HepG2 (cell line): ENCODE measurements at regions not wholly inside any gene's neighbourhood (a gene's known extent, or its start where the extent isn't known, plus 50 kb on each side); places are given as distances from the start of the nearest gene placed in this dataset.

Experiments used
- ATAC-seq: fragments of 200-7000 bp; cut with Tn5 transposase; 3 replicates; pipeline ENCODE4 v1.9.1; 2020; ENCODE audit warnings: mild to moderate bottlenecking, moderate library complexity
- BruUV-seq: library from RNA; stranded (reverse); fragments of 400-500 nt; replicated peaks from 2 replicates; lab custom pipeline; 2021; lab: Mats Ljungman, UMichigan
- CTCF ChIA-PET: fragments of 300-600 bp; formaldehyde crosslinking; extraction: SDS; loops from one replicate; lab custom pipeline; 2021; ENCODE audit warnings: low total read pairs, inconsistent platforms, low intra/inter-chr PET ratio; lab: Yijun Ruan, JAX
- POLR2A ChIA-PET: fragments of 350-600 bp; sonication (Branson Sonifier 250); formaldehyde crosslinking; loops from one replicate; lab custom pipeline; 2020; ENCODE audit warnings: antibody characterized with exemption, inconsistent platforms; lab: Yijun Ruan, JAX
- DNase-seq: peaks from one replicate; pipeline ENCODE4 v3.0.0-alpha.2; 2015; ENCODE audit warnings: low spot score
- FAIRE-seq: peaks from 3 replicates; lab custom pipeline; 2011; peaks lifted over from hg19 to GRCh38; lab: Jason Lieb, UNC
- H2AFZ ChIP-seq: one replicate; pipeline ENCODE4 v1.6.1; 2011; ENCODE audit warnings: low read length, inconsistent platforms
- H3K27ac ChIP-seq: fragments of 300-600 bp; 3 replicates; pipeline ENCODE4 v1.8.0; 2011; ENCODE audit warnings: mixed run types, mild to moderate bottlenecking, mixed read lengths, low read length, inconsistent platforms; ENCODE audit not compliant: insufficient read depth; ENCODE audit errors: extremely low read length
- H3K27me3 ChIP-seq, 2 experiments: fragments of 200-600 bp in 1 of 2; 2 replicates in 1 of 2; 3 replicates in 1 of 2; pipeline versions ENCODE4 v1.6.0 to v1.8.0; 2011; ENCODE audit warnings: low read length in 2 of 2, mild to moderate bottlenecking in 2 of 2, moderate library complexity in 2 of 2, inconsistent platforms in 1 of 2; ENCODE audit not compliant: insufficient read depth in 2 of 2, control insufficient read depth in 1 of 2
- H3K36me3 ChIP-seq, 2 experiments: fragments of 200-600 bp in 1 of 2; replicated peaks in 1 of 2; 2 replicates in 1 of 2; 3 replicates in 1 of 2; pipeline versions ENCODE4 v1.5.1 to v1.8.0; 2011; ENCODE audit warnings: low read length in 2 of 2, inconsistent platforms in 1 of 2; ENCODE audit not compliant: insufficient read depth in 2 of 2, control insufficient read depth in 1 of 2
- H3K4me1 ChIP-seq: 2 replicates; pipeline ENCODE4 v1.5.1; 2012; ENCODE audit warnings: low read length, inconsistent platforms; ENCODE audit not compliant: insufficient read depth
- H3K4me2 ChIP-seq: 2 replicates; pipeline ENCODE4 v1.6.0; 2011; ENCODE audit warnings: low read depth, low read length, inconsistent platforms
- H3K4me3 ChIP-seq, 3 experiments: fragments of 200-600 bp in 1 of 3; sonication (generic), shearing (Covaris generic) in 1 of 3; replicated peaks in 1 of 3; 2 replicates each; pipeline ENCODE4 v1.5.1; 2011 to 2016; ENCODE audit warnings: low read length in 3 of 3, inconsistent platforms in 2 of 3, low read depth in 2 of 3, mild to moderate bottlenecking in 2 of 3, control low read depth in 1 of 3, mixed read lengths in 1 of 3; ENCODE audit not compliant: insufficient read depth in 1 of 3
- H3K79me2 ChIP-seq: one replicate; pipeline ENCODE4 v1.6.1; 2011; ENCODE audit warnings: low read length, inconsistent platforms; ENCODE audit not compliant: insufficient read depth
- H3K9ac ChIP-seq: 2 replicates; pipeline ENCODE4 v1.6.0; 2011; ENCODE audit warnings: mild to moderate bottlenecking, low read depth, low read length, inconsistent platforms; ENCODE audit not compliant: insufficient read depth
- H3K9me3 ChIP-seq: 2 replicates; pipeline ENCODE4 v1.5.1; 2012; ENCODE audit warnings: mild to moderate bottlenecking, low read length
- H4K20me1 ChIP-seq: 2 replicates; pipeline ENCODE4 v1.6.0; 2011; ENCODE audit warnings: inconsistent platforms, mild to moderate bottlenecking, low read length, moderate library complexity; ENCODE audit not compliant: insufficient read depth
- CBFB ChIP-seq: sonication (generic); formaldehyde crosslinking; IDR thresholded peaks from 2 replicates; pipeline ENCODE4 v1.4.0; 2020; ENCODE audit warnings: missing genetic modification reagents
- CEBPB ChIP-seq: IDR thresholded peaks from 2 replicates; pipeline ENCODE4 v1.6.1; 2011; ENCODE audit warnings: low read depth, low read length, improper control_type of control experiment, borderline replicate concordance
- CENPT ChIP-seq: sonication (generic); formaldehyde crosslinking; IDR thresholded peaks from 2 replicates; pipeline ENCODE4 v1.8.0; 2022; ENCODE audit warnings: low read depth, mild to moderate bottlenecking, moderate library complexity, missing genetic modification reagents
- FOSL1 ChIP-seq: sonication (generic); formaldehyde crosslinking; IDR thresholded peaks from 2 replicates; pipeline ENCODE4 v1.9.0; 2021; ENCODE audit warnings: missing genetic modification reagents, borderline replicate concordance
- HDAC6 ChIP-seq: fragments of 200-600 bp; sonication (generic); IDR thresholded peaks from 2 replicates; pipeline ENCODE4 v1.7.0; 2017; ENCODE audit warnings: mild to moderate bottlenecking, antibody characterized with exemption, low read length, low read depth
- PTBP1 ChIP-seq: fragments of 200-400 bp; formaldehyde crosslinking; IDR thresholded peaks from 2 replicates; pipeline ENCODE4 v1.6.1; 2018; ENCODE audit warnings: low read length, low read depth; ENCODE audit not compliant: poor library complexity, severe bottlenecking
- SMYD3 ChIP-seq: sonication (generic); formaldehyde crosslinking; IDR thresholded peaks from 2 replicates; pipeline ENCODE4 v1.8.1; 2023; ENCODE audit warnings: mild to moderate bottlenecking, missing genetic modification reagents
- TAF1 ChIP-seq: sonication (generic); formaldehyde crosslinking; IDR thresholded peaks from 2 replicates; pipeline ENCODE4 v1.4.0; 2020; ENCODE audit warnings: missing genetic modification reagents
- ZFX ChIP-seq: sonication (generic); formaldehyde crosslinking; IDR thresholded peaks from 2 replicates; pipeline ENCODE4 v1.4.0; 2020; ENCODE audit warnings: mild to moderate bottlenecking, low read depth, missing genetic modification reagents, moderate library complexity
- ZNF235 ChIP-seq: sonication (generic); formaldehyde crosslinking; IDR thresholded peaks from 2 replicates; pipeline ENCODE4 v1.8.1; 2023; ENCODE audit warnings: mild to moderate bottlenecking, missing genetic modification reagents, borderline replicate concordance
- ZNF3 ChIP-seq: IDR thresholded peaks from 2 replicates; pipeline ENCODE4 v1.7.0; 2017; ENCODE audit warnings: inconsistent platforms
- ZNF33B ChIP-seq: sonication (generic); formaldehyde crosslinking; IDR thresholded peaks from 2 replicates; pipeline ENCODE4 v1.5.1; 2020; ENCODE audit warnings: mild to moderate bottlenecking, missing genetic modification reagents
- ZNF777 ChIP-seq: sonication (generic); formaldehyde crosslinking; IDR thresholded peaks from 2 replicates; pipeline ENCODE4 v1.4.0; 2020; ENCODE audit warnings: missing genetic modification reagents
- ZNF780A ChIP-seq: sonication (generic); formaldehyde crosslinking; IDR thresholded peaks from 2 replicates; pipeline ENCODE4 v1.8.0; 2022; ENCODE audit warnings: mild to moderate bottlenecking, missing genetic modification reagents, moderate library complexity
- WGBS: methylation state at CpG from one replicate; pipeline ENCODE4 v1.1.6; 2017; ENCODE audit warnings: low lambda C conversion rate; 5-methylcytosine and 5-hydroxymethylcytosine counted together
- in situ Hi-C: cut with HindIII; loops from 2 replicates; pipeline ENCODE4 v1.10.0; 2017; ENCODE audit warnings: low pct_unique_long_range_greater_than_20kb; ENCODE audit not compliant: extremely low pct_ligation_motif_present
- intact Hi-C: fragments of 100-400 bp; cut with micrococcal nuclease; formaldehyde crosslinking; loops from one replicate; pipeline ENCODE4 v1.10.0; 2022; ENCODE audit not compliant: unreplicated experiment
- TF ChIP-seq, protein P1 (sequence below): sonication (generic); formaldehyde crosslinking; IDR thresholded peaks from 2 replicates; pipeline ENCODE4 v1.8.1; 2023; ENCODE audit warnings: mild to moderate bottlenecking, moderate library complexity, missing genetic modification reagents
- TF ChIP-seq, protein P2 (sequence below): sonication (generic); formaldehyde crosslinking; IDR thresholded peaks from 2 replicates; pipeline ENCODE4 v1.5.0; 2020; ENCODE audit warnings: missing genetic modification reagents
- TF ChIP-seq, protein P3 (sequence below), 2 experiments: IDR thresholded peaks; 2 replicates each; pipeline ENCODE4 v1.6.1; 2011 to 2012; ENCODE audit warnings: low read length in 2 of 2, borderline replicate concordance in 1 of 2, low read depth in 1 of 2, mild to moderate bottlenecking in 1 of 2, moderate library complexity in 1 of 2

DNA sequence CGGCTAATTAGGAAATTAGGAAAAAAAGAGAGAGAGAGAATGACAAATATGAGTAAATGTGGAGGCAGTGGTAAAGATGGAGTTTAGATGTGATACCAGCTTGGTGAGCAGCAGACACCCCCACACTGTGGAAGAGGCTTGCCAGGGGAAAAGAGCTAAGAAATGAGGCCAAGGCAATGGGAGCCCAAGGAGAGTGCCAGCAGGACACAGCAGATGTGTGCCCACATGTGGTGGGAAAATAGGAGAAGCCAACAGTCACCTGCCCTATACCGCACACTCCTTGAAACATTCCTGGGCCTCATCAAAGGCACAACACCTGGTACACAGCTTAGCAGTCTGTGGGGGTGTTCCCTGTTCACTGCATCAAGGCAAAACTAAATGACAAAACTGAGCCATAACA, 104.9 kb downstream of the FAM76B start:
- Histone ChIP-seq H3K4me3 (no peak overlapping the region), H3K27ac (no peak overlapping the region), H3K9ac (no peak overlapping the region), H4K20me1 (no peaks in the 10 kb centered on the region), H2AFZ (no peak overlapping the region), H3K4me1 (no peaks in the 10 kb centered on the region), H3K4me2 (no peak overlapping the region), H3K9me3 (no peaks in the 10 kb centered on the region), H3K27me3 (no peaks in the 10 kb centered on the region), H3K79me2 (no peaks in the 10 kb centered on the region), H3K36me3 (no peaks in the 10 kb centered on the region)
- POLR2A ChIA-PET = no interaction called here
- TF ChIP-seq ZNF777 (no peak), ZNF235 (CRISPR knock-in tag) (no peak), ZFX (no peak), ZNF33B (CRISPR knock-in tag) (no peak), ZNF780A (CRISPR knock-in tag) (no peak), SMYD3 (no peak), FOSL1 (no peak), TAF1 (CRISPR knock-in tag) (no peak), PTBP1 (no peak), CEBPB (no peak), CBFB (CRISPR knock-in tag) (no peak), CENPT (CRISPR knock-in tag) (no peak), HDAC6 (no peak), ZNF3 (CRISPR knock-in tag) (no peak)
- TF ChIP-seq, protein P1, sequence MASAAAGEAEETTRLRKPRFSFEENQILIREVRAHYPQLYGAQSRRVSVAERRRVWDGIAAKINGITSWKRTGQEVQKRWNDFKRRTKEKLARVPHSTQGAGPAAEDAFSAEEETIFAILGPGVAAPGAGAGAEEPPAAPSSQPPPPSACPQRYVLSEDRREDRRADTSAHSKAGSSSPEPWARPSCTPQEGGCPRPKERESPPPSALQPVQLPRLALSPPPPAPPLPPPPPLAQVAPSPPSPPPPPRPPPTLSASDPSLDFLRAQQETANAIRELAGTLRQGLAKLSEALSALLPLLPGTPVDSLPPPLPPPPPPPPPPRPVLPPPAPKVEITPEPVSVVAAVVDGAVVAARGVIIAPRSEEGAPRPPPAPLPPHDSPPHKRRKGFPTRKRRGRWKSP = no peak
- TF ChIP-seq, protein P2, sequence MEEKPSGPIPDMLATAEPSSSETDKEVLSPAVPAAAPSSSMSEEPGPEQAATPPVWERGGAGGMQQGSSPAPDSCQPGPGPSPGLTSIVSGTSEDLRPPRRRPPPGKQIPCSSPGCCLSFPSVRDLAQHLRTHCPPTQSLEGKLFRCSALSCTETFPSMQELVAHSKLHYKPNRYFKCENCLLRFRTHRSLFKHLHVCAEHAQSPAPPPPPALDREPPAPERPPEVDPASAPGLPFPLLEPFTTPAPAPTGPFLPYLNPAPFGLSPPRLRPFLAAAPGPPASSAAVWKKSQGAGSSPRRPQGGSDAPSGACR = no peak
- TF ChIP-seq, protein P3, sequence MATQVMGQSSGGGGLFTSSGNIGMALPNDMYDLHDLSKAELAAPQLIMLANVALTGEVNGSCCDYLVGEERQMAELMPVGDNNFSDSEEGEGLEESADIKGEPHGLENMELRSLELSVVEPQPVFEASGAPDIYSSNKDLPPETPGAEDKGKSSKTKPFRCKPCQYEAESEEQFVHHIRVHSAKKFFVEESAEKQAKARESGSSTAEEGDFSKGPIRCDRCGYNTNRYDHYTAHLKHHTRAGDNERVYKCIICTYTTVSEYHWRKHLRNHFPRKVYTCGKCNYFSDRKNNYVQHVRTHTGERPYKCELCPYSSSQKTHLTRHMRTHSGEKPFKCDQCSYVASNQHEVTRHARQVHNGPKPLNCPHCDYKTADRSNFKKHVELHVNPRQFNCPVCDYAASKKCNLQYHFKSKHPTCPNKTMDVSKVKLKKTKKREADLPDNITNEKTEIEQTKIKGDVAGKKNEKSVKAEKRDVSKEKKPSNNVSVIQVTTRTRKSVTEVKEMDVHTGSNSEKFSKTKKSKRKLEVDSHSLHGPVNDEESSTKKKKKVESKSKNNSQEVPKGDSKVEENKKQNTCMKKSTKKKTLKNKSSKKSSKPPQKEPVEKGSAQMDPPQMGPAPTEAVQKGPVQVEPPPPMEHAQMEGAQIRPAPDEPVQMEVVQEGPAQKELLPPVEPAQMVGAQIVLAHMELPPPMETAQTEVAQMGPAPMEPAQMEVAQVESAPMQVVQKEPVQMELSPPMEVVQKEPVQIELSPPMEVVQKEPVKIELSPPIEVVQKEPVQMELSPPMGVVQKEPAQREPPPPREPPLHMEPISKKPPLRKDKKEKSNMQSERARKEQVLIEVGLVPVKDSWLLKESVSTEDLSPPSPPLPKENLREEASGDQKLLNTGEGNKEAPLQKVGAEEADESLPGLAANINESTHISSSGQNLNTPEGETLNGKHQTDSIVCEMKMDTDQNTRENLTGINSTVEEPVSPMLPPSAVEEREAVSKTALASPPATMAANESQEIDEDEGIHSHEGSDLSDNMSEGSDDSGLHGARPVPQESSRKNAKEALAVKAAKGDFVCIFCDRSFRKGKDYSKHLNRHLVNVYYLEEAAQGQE (IDR thresholded peaks at IDR 0.05; ENCODE audit: borderline replicate concordance in 1 of 2, low read depth in 1 of 2, low read length in 2 of 2) = no peak
- in situ Hi-C loops (no loop called here), intact Hi-C loops (no loop called here)
- DNase-seq (no peak), FAIRE-seq (no peak), ATAC-seq (no peak)
- BruUV-seq = no TSS peak
- CTCF ChIA-PET = no interaction called here
- WGBS = 75% methylated on average over 2 of the region's 2 CpGs
